ENCODE measurements at regions not wholly inside any gene's neighbourhood (a gene's known extent, or its start where the extent isn't known, plus 50 kb on each side); places are given as distances from the start of the nearest gene placed in this dataset.
"Not testable (repeated sequence)": the region's sequence is repeated elsewhere in the genome, so short reads cannot be mapped to it uniquely, and the experiment has no call there.

GRCh38 chrX:150088766-150089518 is 150.7 kb upstream of the EOLA2 start:
- in situ Hi-C loops (cut with HindIII; ENCODE audit: low pct_unique_long_range_greater_than_20kb, low sequenced_read_pairs), result no loop called here
- no peak for DNase-seq (ENCODE audit: low read depth, low spot score)

GRCh38 chrX:150091300-150091699 is 153.0 kb upstream of the EOLA2 start:
- in situ Hi-C loops (cut with HindIII; ENCODE audit: low pct_unique_long_range_greater_than_20kb, low sequenced_read_pairs); DNase-seq (ENCODE audit: low read depth, low spot score): not testable (repeated sequence)

- no peak for DNase-seq (ENCODE audit: low read depth, low spot score)
- in situ Hi-C loops (cut with HindIII; ENCODE audit: low pct_unique_long_range_greater_than_20kb, low sequenced_read_pairs), result no loop called here
Measured at GRCh38 chrX:150092549-150092948, 154.3 kb upstream of the EOLA2 start.

- no peak for DNase-seq (ENCODE audit: low read depth, low spot score)
- in situ Hi-C loops (cut with HindIII; ENCODE audit: low pct_unique_long_range_greater_than_20kb, low sequenced_read_pairs), result no loop called here
Measured at GRCh38 chrX:150094375-150094774, 156.1 kb upstream of the EOLA2 start.

GRCh38 chrX:150094996-150095395 is 156.7 kb upstream of the EOLA2 start:
- in situ Hi-C loops (cut with HindIII; ENCODE audit: low pct_unique_long_range_greater_than_20kb, low sequenced_read_pairs), result no loop called here
- DNase-seq (ENCODE audit: low read depth, low spot score), result no peak

- in situ Hi-C loops (cut with HindIII; ENCODE audit: low pct_unique_long_range_greater_than_20kb, low sequenced_read_pairs), result no loop called here
- DNase-seq (ENCODE audit: low read depth, low spot score), result no peak
Measured at GRCh38 chrX:150099316-150099715, 161.0 kb upstream of the EOLA2 start.

- in situ Hi-C loops (cut with HindIII; ENCODE audit: low pct_unique_long_range_greater_than_20kb, low sequenced_read_pairs), result no loop called here
- no peak for DNase-seq (ENCODE audit: low read depth, low spot score)
Measured at GRCh38 chrX:150100261-150100660, 162.0 kb upstream of the EOLA2 start.

GRCh38 chrX:150118476-150118875 is 180.2 kb upstream of the EOLA2 start:
- DNase-seq (ENCODE audit: low read depth, low spot score), result no peak
- in situ Hi-C loops (cut with HindIII; ENCODE audit: low pct_unique_long_range_greater_than_20kb, low sequenced_read_pairs), result no loop called here

- in situ Hi-C loops (cut with HindIII; ENCODE audit: low pct_unique_long_range_greater_than_20kb, low sequenced_read_pairs), result no loop called here
Measured at GRCh38 chrX:150119323-150119722, 181.0 kb upstream of the EOLA2 start.

GRCh38 chrX:150125045-150125444 is 186.8 kb upstream of the EOLA2 start:
- DNase-seq (ENCODE audit: low read depth, low spot score); in situ Hi-C loops (cut with HindIII; ENCODE audit: low pct_unique_long_range_greater_than_20kb, low sequenced_read_pairs): not testable (repeated sequence)

More at GRCh38 chrX:150119323-150119722, 181.0 kb upstream of the EOLA2 start:
- DNase-seq (ENCODE audit: low read depth, low spot score), result no peak

GRCh38 chrX:150127216-150127615 is 188.9 kb upstream of the EOLA2 start:
- in situ Hi-C loops (cut with HindIII; ENCODE audit: low pct_unique_long_range_greater_than_20kb, low sequenced_read_pairs), result no loop called here
- DNase-seq (ENCODE audit: low read depth, low spot score), result no peak

- in situ Hi-C loops (cut with HindIII; ENCODE audit: low pct_unique_long_range_greater_than_20kb, low sequenced_read_pairs), result no loop called here
- no peak for DNase-seq (ENCODE audit: low read depth, low spot score)
Measured at GRCh38 chrX:150143721-150144440, 205.6 kb upstream of the EOLA2 start.

- DNase-seq (ENCODE audit: low read depth, low spot score), result no peak
- in situ Hi-C loops (cut with HindIII; ENCODE audit: low pct_unique_long_range_greater_than_20kb, low sequenced_read_pairs), result no loop called here
Measured at GRCh38 chrX:150146271-150146896, 208.1 kb upstream of the EOLA2 start.

- no peak for DNase-seq (ENCODE audit: low read depth, low spot score)
- in situ Hi-C loops (cut with HindIII; ENCODE audit: low pct_unique_long_range_greater_than_20kb, low sequenced_read_pairs), result no loop called here
Measured at GRCh38 chrX:150148749-150149672, 210.7 kb upstream of the EOLA2 start.

GRCh38 chrX:150150076-150150779 is 211.9 kb upstream of the EOLA2 start:
- in situ Hi-C loops (cut with HindIII; ENCODE audit: low pct_unique_long_range_greater_than_20kb, low sequenced_read_pairs), result no loop called here

GRCh38 chrX:150150780-150151125 is 212.4 kb upstream of the MAMLD1 start:
- in situ Hi-C loops (cut with HindIII; ENCODE audit: low pct_unique_long_range_greater_than_20kb, low sequenced_read_pairs), result no loop called here
- DNase-seq (ENCODE audit: low read depth, low spot score), result no peak

More at GRCh38 chrX:150150076-150150779, 211.9 kb upstream of the EOLA2 start:
- DNase-seq (ENCODE audit: low read depth, low spot score), result no peak

- in situ Hi-C loops (cut with HindIII; ENCODE audit: low pct_unique_long_range_greater_than_20kb, low sequenced_read_pairs), result no loop called here
Measured at GRCh38 chrX:150152036-150152435, 211.1 kb upstream of the MAMLD1 start.

More at GRCh38 chrX:150152036-150152435, 211.1 kb upstream of the MAMLD1 start:
- DNase-seq (ENCODE audit: low read depth, low spot score), result no peak
